Osteocyte (in vitro differentiated cells): ENCODE measurements at regions not wholly inside any gene's neighbourhood (a gene's known extent, or its start where the extent isn't known, plus 50 kb on each side); places are given as distances from the start of the nearest gene placed in this dataset.

Experiments used
- DNase-seq: peaks from one replicate; pipeline ENCODE4 v3.0.0; 2021; ENCODE audit warnings: mixed read lengths; ENCODE audit not compliant: unreplicated experiment; ENCODE audit errors: extremely low spot score
- H3K27ac Mint-ChIP-seq: one replicate; pipeline ENCODE4 v1.8.0; 2021; ENCODE audit warnings: mild to moderate bottlenecking, mixed read lengths; ENCODE audit not compliant: unreplicated experiment
- H3K27me3 Mint-ChIP-seq: one replicate; pipeline ENCODE4 v1.8.0; 2021; ENCODE audit warnings: mixed read lengths; ENCODE audit not compliant: unreplicated experiment
- H3K36me3 Mint-ChIP-seq: one replicate; pipeline ENCODE4 v1.8.0; 2021; ENCODE audit warnings: mixed read lengths; ENCODE audit not compliant: unreplicated experiment
- H3K4me1 Mint-ChIP-seq: one replicate; pipeline ENCODE4 v1.8.0; 2021; ENCODE audit warnings: mixed read lengths; ENCODE audit not compliant: unreplicated experiment
- H3K4me3 Mint-ChIP-seq: one replicate; pipeline ENCODE4 v1.8.0; 2021; ENCODE audit warnings: mild to moderate bottlenecking, moderate library complexity, mixed read lengths; ENCODE audit not compliant: unreplicated experiment
- H3K9me3 Mint-ChIP-seq: one replicate; pipeline ENCODE4 v1.8.0; 2021; ENCODE audit warnings: mixed read lengths; ENCODE audit not compliant: unreplicated experiment
- CTCF ChIP-seq: fragments of 200-600 bp; sonication (generic); IDR thresholded peaks from 2 replicates; pipeline ENCODE4 v1.5.0; 2021; ENCODE audit warnings: antibody characterized with exemption, mild to moderate bottlenecking, moderate library complexity

DNA sequence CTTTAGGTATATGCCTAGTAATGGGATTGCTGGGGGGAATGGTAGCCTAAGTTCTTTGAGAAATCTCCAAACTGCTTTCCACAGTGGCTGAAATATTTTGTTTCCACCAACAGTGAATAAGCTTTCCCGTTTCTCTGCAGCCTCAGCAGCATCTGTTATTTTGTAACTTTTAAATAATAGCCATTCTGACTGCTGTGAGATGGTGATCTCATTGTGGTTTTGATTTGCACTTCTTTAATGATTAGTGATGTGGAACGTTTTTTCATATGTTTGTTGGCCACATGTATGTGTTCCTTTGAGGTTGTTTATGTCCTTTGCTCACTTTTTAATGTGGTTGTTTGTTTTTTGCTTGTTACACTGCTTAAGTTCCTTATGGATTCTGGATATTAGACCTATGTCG is 237.4 kb downstream of the CENPF start:
- no peaks in the 10 kb centered on the region for H3K9me3 Mint-ChIP-seq
- H3K27me3 Mint-ChIP-seq: no peaks in the 10 kb centered on the region
- peaks cover 29% of the 10 kb centered on the region for H3K4me1 Mint-ChIP-seq
- no peak overlapping the region for H3K27ac Mint-ChIP-seq
- no peak for TF ChIP-seq CTCF
- DNase-seq: no peak
- H3K36me3 Mint-ChIP-seq: no peaks in the 10 kb centered on the region
- H3K4me3 Mint-ChIP-seq: no peak overlapping the region

DNA sequence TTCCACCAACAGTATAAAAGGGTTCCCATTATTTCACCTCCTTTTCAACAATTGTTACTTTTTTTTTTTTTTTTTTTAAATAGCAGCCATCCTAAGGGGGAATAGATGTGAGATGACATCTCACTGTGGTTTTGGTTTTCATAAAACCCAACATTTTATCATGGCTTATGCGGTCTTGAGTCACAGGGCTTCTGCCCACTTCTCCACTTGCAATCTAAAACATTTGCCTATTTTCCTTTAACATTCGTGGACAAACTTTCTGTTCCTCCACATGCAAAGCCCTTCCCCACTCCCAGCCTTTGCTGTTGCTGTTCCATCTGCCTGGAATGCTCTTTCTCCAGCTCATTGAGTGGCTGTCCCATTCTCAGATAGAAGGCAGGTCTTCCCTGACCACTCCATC is 239.7 kb upstream of the KCNK2 start:
- Mint-ChIP-seq H3K27ac (no peak overlapping the region), H3K36me3 (no peaks in the 10 kb centered on the region), H3K27me3 (no peaks in the 10 kb centered on the region), H3K9me3 (no peaks in the 10 kb centered on the region), H3K4me3 (no peak overlapping the region), H3K4me1 (peaks cover 12% of the 10 kb centered on the region)
- TF ChIP-seq CTCF: no peak
- no peak for DNase-seq

DNA sequence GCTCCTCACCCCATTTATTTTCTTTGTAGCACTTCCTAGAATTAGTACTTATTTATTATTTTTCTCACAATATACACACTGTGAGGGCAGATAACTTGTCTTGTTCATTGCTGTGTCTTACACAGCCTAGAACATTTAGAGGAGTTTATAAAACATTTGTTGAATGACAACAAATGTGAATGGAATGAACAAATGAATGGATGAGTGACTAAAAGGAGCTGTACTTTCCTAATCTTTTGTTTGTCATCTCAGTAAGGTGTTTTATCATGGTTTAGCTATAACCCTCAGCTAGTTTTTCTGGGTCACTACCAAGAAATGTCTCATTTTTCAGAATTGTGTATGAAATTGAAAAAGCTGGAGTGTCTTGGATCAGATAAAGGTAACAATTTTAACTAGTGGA is 239.3 kb upstream of the KCNK2 start:
- Mint-ChIP-seq H3K4me1 (peaks cover 8% of the 10 kb centered on the region), H3K27me3 (no peaks in the 10 kb centered on the region), H3K9me3 (no peaks in the 10 kb centered on the region), H3K4me3 (no peak overlapping the region), H3K27ac (no peak overlapping the region), H3K36me3 (no peaks in the 10 kb centered on the region)
- TF ChIP-seq CTCF: no peak
- no peak for DNase-seq

- TF ChIP-seq CTCF: no peak
- no peak overlapping the region for H3K4me3 Mint-ChIP-seq
- no peak for DNase-seq
- H3K27me3 Mint-ChIP-seq: no peaks in the 10 kb centered on the region
- H3K4me1 Mint-ChIP-seq: no peaks in the 10 kb centered on the region
- no peaks in the 10 kb centered on the region for H3K36me3 Mint-ChIP-seq
- no peaks in the 10 kb centered on the region for H3K9me3 Mint-ChIP-seq
- no peak overlapping the region for H3K27ac Mint-ChIP-seq
These were observed 238.2 kb upstream of the KCNK2 start for GRCh38 chr1:214844319-214844718.

DNA sequence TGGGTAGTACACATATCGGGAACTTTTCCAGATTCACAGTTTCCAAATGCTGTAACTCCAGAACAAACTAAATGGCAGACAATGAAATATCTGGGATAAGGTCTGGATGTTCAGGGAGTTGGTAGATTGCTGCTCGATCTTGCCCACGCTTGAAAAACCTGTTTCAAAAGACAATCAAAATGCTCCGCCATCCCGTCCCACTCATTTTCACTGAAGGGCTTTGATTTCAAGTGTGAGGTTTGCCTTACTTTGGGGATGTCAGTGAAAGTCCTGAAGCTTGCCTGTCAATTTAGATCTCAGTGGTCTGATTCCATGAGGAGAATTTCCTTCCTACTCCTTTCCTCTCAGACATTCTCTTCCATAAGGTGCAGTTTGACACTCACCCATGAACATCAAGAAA is 236.3 kb upstream of the KCNK2 start:
- no peak for DNase-seq
- H3K4me3 Mint-ChIP-seq: no peak overlapping the region
- TF ChIP-seq CTCF: no peak

More for the DNA sequence above, 236.3 kb upstream of the KCNK2 start:
- Mint-ChIP-seq H3K27ac (no peak overlapping the region), H3K36me3 (peaks cover 2% of the 10 kb centered on the region), H3K4me1 (no peaks in the 10 kb centered on the region), H3K27me3 (no peaks in the 10 kb centered on the region), H3K9me3 (peaks cover 15% of the 10 kb centered on the region)
